ENCODE measurements at regions not wholly inside any gene's neighbourhood (a gene's known extent, or its start where the extent isn't known, plus 50 kb on each side); places are given as distances from the start of the nearest gene placed in this dataset.

GRCh38 chr6:33875141-33875581 is 71.4 kb upstream of the MLN start:
- Histone ChIP-seq H3K27ac (ENCODE audit: low read depth, low read length) (no peak overlapping the region), H3K27me3 (ENCODE audit: control insufficient read depth, insufficient read depth, low read length) (no peaks in the 10 kb centered on the region), H3K9me3 (ENCODE audit: control insufficient read depth, insufficient read depth, low read length) (no peaks in the 10 kb centered on the region), H3K36me3 (ENCODE audit: control insufficient read depth, insufficient read depth, low read length) (no peaks in the 10 kb centered on the region), H3K4me1 (ENCODE audit: control insufficient read depth, insufficient read depth, low read length) (peaks cover 31% of the 10 kb centered on the region), H3K4me3 (ENCODE audit: low read depth, low read length) (no peak overlapping the region)
- peak in 1 of 6 donors; percentile 59 for DNase-seq (ENCODE audit: low read depth in 4 of 6, low spot score in 6 of 6)
- WGBS (ENCODE audit: insufficient coverage): 57% methylated on average over 2 of the region's 6 CpGs

- H3K4me1 ChIP-seq (ENCODE audit: control insufficient read depth, insufficient read depth, low read length): peaks cover 35% of the 10 kb centered on the region
- WGBS (ENCODE audit: insufficient coverage): 95% methylated on average over 7 of the region's 17 CpGs
- peak in 2 of 6 donors; percentile 66 to 72 for DNase-seq (ENCODE audit: low read depth in 4 of 6, low spot score in 6 of 6)
- H3K27ac ChIP-seq (ENCODE audit: low read depth, low read length): no peak overlapping the region
- no peaks in the 10 kb centered on the region for H3K36me3 ChIP-seq (ENCODE audit: control insufficient read depth, insufficient read depth, low read length)
- no peaks in the 10 kb centered on the region for H3K9me3 ChIP-seq (ENCODE audit: control insufficient read depth, insufficient read depth, low read length)
- H3K27me3 ChIP-seq (ENCODE audit: control insufficient read depth, insufficient read depth, low read length): no peaks in the 10 kb centered on the region
- no peak overlapping the region for H3K4me3 ChIP-seq (ENCODE audit: low read depth, low read length)
Observed at GRCh38 chr6:33874136-33874760, 70.4 kb upstream of the MLN start.

- peaks cover 32% of the 10 kb centered on the region for H3K4me1 ChIP-seq (ENCODE audit: control insufficient read depth, insufficient read depth, low read length)
- H3K9me3 ChIP-seq (ENCODE audit: control insufficient read depth, insufficient read depth, low read length): no peaks in the 10 kb centered on the region
- 43% methylated on average over 1 of the region's 7 CpGs for WGBS (ENCODE audit: insufficient coverage)
- no peaks in the 10 kb centered on the region for H3K27me3 ChIP-seq (ENCODE audit: control insufficient read depth, insufficient read depth, low read length)
- no peaks in the 10 kb centered on the region for H3K36me3 ChIP-seq (ENCODE audit: control insufficient read depth, insufficient read depth, low read length)
- no peak overlapping the region for H3K4me3 ChIP-seq (ENCODE audit: low read depth, low read length)
- no peak for DNase-seq (ENCODE audit: low read depth in 4 of 6, low spot score in 6 of 6)
- H3K27ac ChIP-seq (ENCODE audit: low read depth, low read length): no peak overlapping the region
Observed at GRCh38 chr6:33872761-33873160, 69.0 kb upstream of the MLN start.

- no peaks in the 10 kb centered on the region for H3K27me3 ChIP-seq (ENCODE audit: control insufficient read depth, insufficient read depth, low read length)
- no peak overlapping the region for H3K4me3 ChIP-seq (ENCODE audit: low read depth, low read length)
- no peaks in the 10 kb centered on the region for H3K9me3 ChIP-seq (ENCODE audit: control insufficient read depth, insufficient read depth, low read length)
- H3K27ac ChIP-seq (ENCODE audit: low read depth, low read length): no peak overlapping the region
- WGBS (ENCODE audit: insufficient coverage): 58% methylated on average over 11 of the region's 11 CpGs
- DNase-seq (ENCODE audit: low read depth in 4 of 6, low spot score in 6 of 6): no peak
- H3K4me1 ChIP-seq (ENCODE audit: control insufficient read depth, insufficient read depth, low read length): peaks cover 22% of the 10 kb centered on the region
- H3K36me3 ChIP-seq (ENCODE audit: control insufficient read depth, insufficient read depth, low read length): no peaks in the 10 kb centered on the region
Observed at GRCh38 chr6:33869826-33870423, 66.1 kb upstream of the MLN start.

- Histone ChIP-seq H3K27ac (ENCODE audit: low read depth, low read length) (no peak overlapping the region), H3K4me1 (ENCODE audit: control insufficient read depth, insufficient read depth, low read length) (peaks cover 21% of the 10 kb centered on the region), H3K36me3 (ENCODE audit: control insufficient read depth, insufficient read depth, low read length) (no peaks in the 10 kb centered on the region), H3K9me3 (ENCODE audit: control insufficient read depth, insufficient read depth, low read length) (no peaks in the 10 kb centered on the region), H3K27me3 (ENCODE audit: control insufficient read depth, insufficient read depth, low read length) (no peaks in the 10 kb centered on the region), H3K4me3 (ENCODE audit: low read depth, low read length) (no peak overlapping the region)
- 67% methylated on average over 4 of the region's 5 CpGs for WGBS (ENCODE audit: insufficient coverage)
- DNase-seq (ENCODE audit: low read depth in 4 of 6, low spot score in 6 of 6): no peak
Observed at GRCh38 chr6:33869121-33869520, 65.3 kb upstream of the MLN start.

- Histone ChIP-seq H3K27me3 (ENCODE audit: control insufficient read depth, insufficient read depth, low read length) (no peaks in the 10 kb centered on the region), H3K4me1 (ENCODE audit: control insufficient read depth, insufficient read depth, low read length) (peaks cover 21% of the 10 kb centered on the region), H3K9me3 (ENCODE audit: control insufficient read depth, insufficient read depth, low read length) (no peaks in the 10 kb centered on the region), H3K27ac (ENCODE audit: low read depth, low read length) (no peak overlapping the region), H3K36me3 (ENCODE audit: control insufficient read depth, insufficient read depth, low read length) (no peaks in the 10 kb centered on the region), H3K4me3 (ENCODE audit: low read depth, low read length) (no peak overlapping the region)
- 57% methylated on average over 2 of the region's 3 CpGs for WGBS (ENCODE audit: insufficient coverage)
- DNase-seq (ENCODE audit: low read depth in 4 of 6, low spot score in 6 of 6): no peak
Observed at GRCh38 chr6:33868141-33868540, 64.3 kb upstream of the MLN start.

GRCh38 chr6:33865478-33866077 is 61.8 kb upstream of the MLN start:
- no peaks in the 10 kb centered on the region for H3K27me3 ChIP-seq (ENCODE audit: control insufficient read depth, insufficient read depth, low read length)
- no peak overlapping the region for H3K4me3 ChIP-seq (ENCODE audit: low read depth, low read length)
- no peak overlapping the region for H3K27ac ChIP-seq (ENCODE audit: low read depth, low read length)
- DNase-seq (ENCODE audit: low read depth in 4 of 6, low spot score in 6 of 6): peak in 2 of 6 donors; percentile 51 to 61
- no peaks in the 10 kb centered on the region for H3K9me3 ChIP-seq (ENCODE audit: control insufficient read depth, insufficient read depth, low read length)
- H3K4me1 ChIP-seq (ENCODE audit: control insufficient read depth, insufficient read depth, low read length): peaks cover 5% of the 10 kb centered on the region
- 74% methylated on average over 3 of the region's 4 CpGs for WGBS (ENCODE audit: insufficient coverage)
- no peaks in the 10 kb centered on the region for H3K36me3 ChIP-seq (ENCODE audit: control insufficient read depth, insufficient read depth, low read length)

- Histone ChIP-seq H3K27ac (ENCODE audit: low read depth, low read length) (no peak overlapping the region), H3K36me3 (ENCODE audit: control insufficient read depth, insufficient read depth, low read length) (no peaks in the 10 kb centered on the region), H3K9me3 (ENCODE audit: control insufficient read depth, insufficient read depth, low read length) (no peaks in the 10 kb centered on the region), H3K4me3 (ENCODE audit: low read depth, low read length) (no peak overlapping the region), H3K27me3 (ENCODE audit: control insufficient read depth, insufficient read depth, low read length) (no peaks in the 10 kb centered on the region), H3K4me1 (ENCODE audit: control insufficient read depth, insufficient read depth, low read length) (peaks cover 4% of the 10 kb centered on the region)
- WGBS (ENCODE audit: insufficient coverage): 88% methylated on average over 4 of the region's 6 CpGs
- DNase-seq (ENCODE audit: low read depth in 4 of 6, low spot score in 6 of 6): no peak
Observed at GRCh38 chr6:33863723-33864440, 60.1 kb upstream of the MLN start.

- 89% methylated on average over 5 of the region's 6 CpGs for WGBS (ENCODE audit: insufficient coverage)
- DNase-seq (ENCODE audit: low read depth in 4 of 6, low spot score in 6 of 6): no peak
- no peaks in the 10 kb centered on the region for H3K27me3 ChIP-seq (ENCODE audit: control insufficient read depth, insufficient read depth, low read length)
Observed at GRCh38 chr6:33863084-33863483, 59.3 kb upstream of the MLN start.

More at GRCh38 chr6:33863084-33863483, 59.3 kb upstream of the MLN start:
- Histone ChIP-seq H3K27ac (ENCODE audit: low read depth, low read length) (no peak overlapping the region), H3K9me3 (ENCODE audit: control insufficient read depth, insufficient read depth, low read length) (no peaks in the 10 kb centered on the region), H3K36me3 (ENCODE audit: control insufficient read depth, insufficient read depth, low read length) (no peaks in the 10 kb centered on the region), H3K4me3 (ENCODE audit: low read depth, low read length) (no peak overlapping the region), H3K4me1 (ENCODE audit: control insufficient read depth, insufficient read depth, low read length) (peaks cover 4% of the 10 kb centered on the region)
